ENCODE measurements at regions not wholly inside any gene's neighbourhood (a gene's known extent, or its start where the extent isn't known, plus 50 kb on each side); places are given as distances from the start of the nearest gene placed in this dataset.
"Not testable (repeated sequence)": the region's sequence is repeated elsewhere in the genome, so short reads cannot be mapped to it uniquely, and the experiment has no call there.

DNA sequence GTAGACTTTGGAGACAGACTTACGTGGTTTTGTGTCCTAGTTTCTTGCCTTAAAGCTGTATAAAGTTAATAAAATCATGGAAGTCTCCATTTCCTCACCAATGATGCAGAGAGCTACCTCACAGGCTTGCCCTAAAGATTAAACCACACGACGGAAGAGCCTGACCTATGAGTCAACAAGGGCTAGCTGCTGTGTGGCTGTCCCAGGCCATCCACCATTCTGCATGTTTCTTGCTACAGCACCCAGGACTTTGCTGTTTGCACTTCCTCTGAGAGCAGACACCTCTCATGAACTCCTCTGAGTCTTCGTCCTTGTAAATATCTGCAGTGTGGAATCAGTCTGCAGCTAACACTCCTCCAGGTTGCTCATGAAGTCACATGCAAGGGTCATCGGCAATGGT is 160.0 kb upstream of the TRIB2 start:
- no peak for DNase-seq (ENCODE audit: low read depth)
- TF ChIP-seq, protein P1, sequence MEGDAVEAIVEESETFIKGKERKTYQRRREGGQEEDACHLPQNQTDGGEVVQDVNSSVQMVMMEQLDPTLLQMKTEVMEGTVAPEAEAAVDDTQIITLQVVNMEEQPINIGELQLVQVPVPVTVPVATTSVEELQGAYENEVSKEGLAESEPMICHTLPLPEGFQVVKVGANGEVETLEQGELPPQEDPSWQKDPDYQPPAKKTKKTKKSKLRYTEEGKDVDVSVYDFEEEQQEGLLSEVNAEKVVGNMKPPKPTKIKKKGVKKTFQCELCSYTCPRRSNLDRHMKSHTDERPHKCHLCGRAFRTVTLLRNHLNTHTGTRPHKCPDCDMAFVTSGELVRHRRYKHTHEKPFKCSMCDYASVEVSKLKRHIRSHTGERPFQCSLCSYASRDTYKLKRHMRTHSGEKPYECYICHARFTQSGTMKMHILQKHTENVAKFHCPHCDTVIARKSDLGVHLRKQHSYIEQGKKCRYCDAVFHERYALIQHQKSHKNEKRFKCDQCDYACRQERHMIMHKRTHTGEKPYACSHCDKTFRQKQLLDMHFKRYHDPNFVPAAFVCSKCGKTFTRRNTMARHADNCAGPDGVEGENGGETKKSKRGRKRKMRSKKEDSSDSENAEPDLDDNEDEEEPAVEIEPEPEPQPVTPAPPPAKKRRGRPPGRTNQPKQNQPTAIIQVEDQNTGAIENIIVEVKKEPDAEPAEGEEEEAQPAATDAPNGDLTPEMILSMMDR (IDR thresholded peaks at IDR 0.05; ENCODE audit: control insufficient read depth, extremely low read depth, insufficient read depth), result no peak
- H3K4me3 ChIP-seq (ENCODE audit: low read depth, low read length), result no peak overlapping the region

- H3K4me3 ChIP-seq (ENCODE audit: low read depth, low read length), result no peak overlapping the region
- TF ChIP-seq, protein P1 (IDR thresholded peaks at IDR 0.05; ENCODE audit: control insufficient read depth, extremely low read depth, insufficient read depth), result no peak
- DNase-seq (ENCODE audit: low read depth), result no peak
Observed at GRCh38 chr2:12557688-12558087, 159.0 kb upstream of the TRIB2 start.

GRCh38 chr2:12558519-12558918 is 158.2 kb upstream of the TRIB2 start:
- DNase-seq (ENCODE audit: low read depth), result no peak
- TF ChIP-seq, protein P1 (IDR thresholded peaks at IDR 0.05; ENCODE audit: control insufficient read depth, extremely low read depth, insufficient read depth), result no peak
- H3K4me3 ChIP-seq (ENCODE audit: low read depth, low read length), result no peak overlapping the region

DNA sequence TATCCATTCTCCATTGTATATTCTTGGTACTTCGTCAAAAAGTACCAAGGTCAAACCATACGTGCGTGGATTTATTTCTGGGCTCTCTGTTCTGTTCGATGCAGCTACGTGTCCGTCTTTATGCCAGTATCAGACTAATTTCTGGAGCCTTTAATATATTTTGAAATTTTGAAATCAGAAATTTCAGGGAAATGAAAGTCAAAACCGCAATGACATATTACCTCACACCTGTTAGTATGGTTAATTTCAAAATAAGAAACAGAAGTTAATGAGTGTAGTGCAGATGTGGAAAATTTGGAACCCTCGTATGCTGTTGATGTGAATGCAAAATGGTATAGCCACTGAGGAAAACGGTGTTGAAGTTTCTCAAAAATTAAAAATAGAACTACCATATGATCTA is 156.1 kb upstream of the TRIB2 start:
- H3K4me3 ChIP-seq (ENCODE audit: low read depth, low read length), result no peak overlapping the region
- TF ChIP-seq, protein P1 (IDR thresholded peaks at IDR 0.05; ENCODE audit: control insufficient read depth, extremely low read depth, insufficient read depth), result no peak
- DNase-seq (ENCODE audit: low read depth), result no peak

DNA sequence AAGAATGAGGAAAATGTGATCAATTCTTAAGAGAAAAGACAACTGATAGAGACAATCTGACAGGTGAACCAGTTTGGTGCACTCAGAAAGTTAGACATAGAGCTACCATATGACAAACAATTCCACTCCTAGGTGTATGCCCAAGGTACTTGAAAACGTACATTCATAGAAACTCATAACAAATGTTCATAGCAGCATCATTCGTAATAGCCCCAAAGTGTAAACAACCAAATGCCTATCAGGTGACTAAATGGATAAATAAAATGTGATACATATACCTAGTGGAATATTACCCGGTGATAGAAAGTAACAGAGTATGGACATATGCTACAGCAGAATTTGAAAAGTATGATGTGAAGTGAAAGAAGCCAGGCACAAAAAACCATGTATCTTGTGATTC is 149.3 kb upstream of the TRIB2 start:
- no peak overlapping the region for H3K4me3 ChIP-seq (ENCODE audit: low read depth, low read length)
- DNase-seq (ENCODE audit: low read depth), result no peak
- TF ChIP-seq, protein P1 (IDR thresholded peaks at IDR 0.05; ENCODE audit: control insufficient read depth, extremely low read depth, insufficient read depth), result no peak

GRCh38 chr2:12569510-12569909 is 147.2 kb upstream of the TRIB2 start:
- H3K4me3 ChIP-seq (ENCODE audit: low read depth, low read length); DNase-seq (ENCODE audit: low read depth): not testable (repeated sequence)

DNA sequence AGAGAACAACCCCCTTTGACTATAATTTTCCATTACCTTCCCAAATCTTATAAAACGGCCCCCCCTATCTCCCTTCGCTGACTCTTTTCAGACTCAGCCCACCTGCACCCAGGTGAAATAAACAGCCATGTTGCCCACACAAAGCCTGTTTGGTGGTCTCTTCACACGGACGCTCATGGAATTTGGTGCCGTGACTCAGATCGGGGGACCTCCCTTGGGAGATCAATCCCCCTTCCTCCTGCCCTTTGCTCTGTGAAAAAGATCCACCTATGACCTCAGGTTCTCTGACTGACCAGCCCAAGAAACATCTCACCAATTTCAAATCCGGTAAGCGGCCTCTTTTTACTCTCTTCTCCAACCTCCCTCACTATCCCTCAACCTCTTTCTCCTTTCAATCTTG is 146.8 kb upstream of the TRIB2 start:
- not testable (repeated sequence) for H3K4me3 ChIP-seq (ENCODE audit: low read depth, low read length); DNase-seq (ENCODE audit: low read depth)

GRCh38 chr2:12577091-12577490 is 139.6 kb upstream of the TRIB2 start:
- TF ChIP-seq, protein P1 (IDR thresholded peaks at IDR 0.05; ENCODE audit: control insufficient read depth, extremely low read depth, insufficient read depth), result no peak
- H3K4me3 ChIP-seq (ENCODE audit: low read depth, low read length), result no peak overlapping the region
- DNase-seq (ENCODE audit: low read depth), result no peak

All from LNCaP clone FGC (cell line).